ENCODE measurements at regions not wholly inside any gene's neighbourhood (a gene's known extent, or its start where the extent isn't known, plus 50 kb on each side); places are given as distances from the start of the nearest gene placed in this dataset.

GRCh38 chr4:14059006-14059405 is 431.5 kb upstream of the BOD1L1 start:
- no peak overlapping the region for H3K4me3 ChIP-seq (ENCODE audit: low read length)
- no peaks in the 10 kb centered on the region for H3K27me3 ChIP-seq (ENCODE audit: control insufficient read depth, insufficient read depth, low read length)
- ATAC-seq, result no peak
- no peak overlapping the region for H3K4me3 Mint-ChIP-seq
- H3K4me1 Mint-ChIP-seq, result no peaks in the 10 kb centered on the region
- peaks cover 0 to 5% of the 10 kb centered on the region in 2 donors for H3K9me3 Mint-ChIP-seq
- intact Hi-C loops (cut with micrococcal nuclease), result no loop called here
- H3K9me3 ChIP-seq (ENCODE audit: control insufficient read depth, insufficient read depth, low read length), result no peaks in the 10 kb centered on the region
- no peak for DNase-seq
- H3K27ac ChIP-seq (ENCODE audit: low read length), result no peak overlapping the region
- no peak for TF ChIP-seq CTCF (IDR thresholded peaks at IDR 0.05)
- no peaks in the 10 kb centered on the region for H3K27me3 Mint-ChIP-seq (ENCODE audit: low read depth in 2 of 2)
- no peaks in the 10 kb centered on the region for H3K36me3 Mint-ChIP-seq
- no peaks in the 10 kb centered on the region for H3K4me1 ChIP-seq (ENCODE audit: control insufficient read depth, insufficient read depth, low read length)
- WGBS (ENCODE audit: insufficient coverage), result 88% methylated on average over 3 of the region's 4 CpGs
- no peaks in the 10 kb centered on the region for H3K36me3 ChIP-seq (ENCODE audit: control insufficient read depth, insufficient read depth, low read length)
- no peak overlapping the region for H3K27ac Mint-ChIP-seq

GRCh38 chr4:14064984-14065383 is 437.5 kb upstream of the BOD1L1 start:
- Histone ChIP-seq H3K27me3 (ENCODE audit: control insufficient read depth, insufficient read depth, low read length) (no peaks in the 10 kb centered on the region), H3K36me3 (ENCODE audit: control insufficient read depth, insufficient read depth, low read length) (no peaks in the 10 kb centered on the region), H3K4me1 (ENCODE audit: control insufficient read depth, insufficient read depth, low read length) (no peaks in the 10 kb centered on the region), H3K27ac (ENCODE audit: low read length) (no peak overlapping the region), H3K4me3 (ENCODE audit: low read length) (no peak overlapping the region), H3K9me3 (ENCODE audit: control insufficient read depth, insufficient read depth, low read length) (no peaks in the 10 kb centered on the region)
- Mint-ChIP-seq H3K4me1 (no peaks in the 10 kb centered on the region), H3K9me3 (peaks cover 0 to 6% of the 10 kb centered on the region in 2 donors), H3K36me3 (no peaks in the 10 kb centered on the region), H3K4me3 (no peak overlapping the region), H3K27me3 (ENCODE audit: low read depth in 2 of 2) (no peaks in the 10 kb centered on the region), H3K27ac (no peak overlapping the region)
- TF ChIP-seq CTCF (IDR thresholded peaks at IDR 0.05), result no peak
- ATAC-seq, result no peak
- no peak for DNase-seq
- intact Hi-C loops (cut with micrococcal nuclease), result no loop called here
- WGBS (ENCODE audit: insufficient coverage), result 91% methylated on average over 1 of the region's 2 CpGs

GRCh38 chr4:14065406-14065805 is 437.9 kb upstream of the BOD1L1 start:
- Histone ChIP-seq H3K27ac (ENCODE audit: low read length) (no peak overlapping the region), H3K9me3 (ENCODE audit: control insufficient read depth, insufficient read depth, low read length) (no peaks in the 10 kb centered on the region), H3K4me3 (ENCODE audit: low read length) (no peak overlapping the region), H3K27me3 (ENCODE audit: control insufficient read depth, insufficient read depth, low read length) (no peaks in the 10 kb centered on the region), H3K36me3 (ENCODE audit: control insufficient read depth, insufficient read depth, low read length) (no peaks in the 10 kb centered on the region), H3K4me1 (ENCODE audit: control insufficient read depth, insufficient read depth, low read length) (no peaks in the 10 kb centered on the region)
- H3K4me3 Mint-ChIP-seq, result no peak overlapping the region
- ATAC-seq, result no peak
- no peaks in the 10 kb centered on the region for H3K36me3 Mint-ChIP-seq
- peaks cover 0 to 4% of the 10 kb centered on the region in 2 donors for H3K9me3 Mint-ChIP-seq
- H3K27ac Mint-ChIP-seq, result no peak overlapping the region
- WGBS (ENCODE audit: insufficient coverage), result 94% methylated on average over 3 of the region's 5 CpGs
- H3K27me3 Mint-ChIP-seq (ENCODE audit: low read depth in 2 of 2), result no peaks in the 10 kb centered on the region
- DNase-seq, result no peak
- intact Hi-C loops (cut with micrococcal nuclease), result no loop called here
- no peaks in the 10 kb centered on the region for H3K4me1 Mint-ChIP-seq
- no peak for TF ChIP-seq CTCF (IDR thresholded peaks at IDR 0.05)

GRCh38 chr4:14066979-14067378 is 439.5 kb upstream of the BOD1L1 start:
- Mint-ChIP-seq H3K4me1 (no peaks in the 10 kb centered on the region), H3K4me3 (no peak overlapping the region), H3K27ac (no peak overlapping the region), H3K27me3 (ENCODE audit: low read depth in 2 of 2) (no peaks in the 10 kb centered on the region), H3K36me3 (peaks cover under 1% of the 10 kb centered on the region), H3K9me3 (peaks cover 0 to 4% of the 10 kb centered on the region in 2 donors)
- no peak for ATAC-seq
- Histone ChIP-seq H3K27ac (ENCODE audit: low read length) (no peak overlapping the region), H3K9me3 (ENCODE audit: control insufficient read depth, insufficient read depth, low read length) (peaks cover 4% of the 10 kb centered on the region), H3K36me3 (ENCODE audit: control insufficient read depth, insufficient read depth, low read length) (no peaks in the 10 kb centered on the region), H3K27me3 (ENCODE audit: control insufficient read depth, insufficient read depth, low read length) (no peaks in the 10 kb centered on the region), H3K4me3 (ENCODE audit: low read length) (no peak overlapping the region), H3K4me1 (ENCODE audit: control insufficient read depth, insufficient read depth, low read length) (no peaks in the 10 kb centered on the region)
- no peak for TF ChIP-seq CTCF (IDR thresholded peaks at IDR 0.05)
- DNase-seq, result no peak
- 95% methylated on average over 1 of the region's 1 CpG for WGBS (ENCODE audit: insufficient coverage)
- intact Hi-C loops (cut with micrococcal nuclease), result no loop called here

Measured in natural killer cell (primary cell).